HepG2 (cell line): ENCODE measurements at regions not wholly inside any gene's neighbourhood (a gene's known extent, or its start where the extent isn't known, plus 50 kb on each side); places are given as distances from the start of the nearest gene placed in this dataset.

Experiments used
- ATAC-seq: fragments of 200-7000 bp; cut with Tn5 transposase; 3 replicates; pipeline ENCODE4 v1.9.1; 2020; ENCODE audit warnings: mild to moderate bottlenecking, moderate library complexity
- BruUV-seq: library from RNA; stranded (reverse); fragments of 400-500 nt; replicated peaks from 2 replicates; lab custom pipeline; 2021; lab: Mats Ljungman, UMichigan
- CTCF ChIA-PET: fragments of 300-600 bp; formaldehyde crosslinking; extraction: SDS; loops from one replicate; lab custom pipeline; 2021; ENCODE audit warnings: low total read pairs, inconsistent platforms, low intra/inter-chr PET ratio; lab: Yijun Ruan, JAX
- POLR2A ChIA-PET: fragments of 350-600 bp; sonication (Branson Sonifier 250); formaldehyde crosslinking; loops from one replicate; lab custom pipeline; 2020; ENCODE audit warnings: antibody characterized with exemption, inconsistent platforms; lab: Yijun Ruan, JAX
- DNase-seq: peaks from one replicate; pipeline ENCODE4 v3.0.0-alpha.2; 2015; ENCODE audit warnings: low spot score
- FAIRE-seq: peaks from 3 replicates; lab custom pipeline; 2011; peaks lifted over from hg19 to GRCh38; lab: Jason Lieb, UNC
- H2AFZ ChIP-seq: one replicate; pipeline ENCODE4 v1.6.1; 2011; ENCODE audit warnings: low read length, inconsistent platforms
- H3K27ac ChIP-seq: fragments of 300-600 bp; 3 replicates; pipeline ENCODE4 v1.8.0; 2011; ENCODE audit warnings: mixed run types, mild to moderate bottlenecking, mixed read lengths, low read length, inconsistent platforms; ENCODE audit not compliant: insufficient read depth; ENCODE audit errors: extremely low read length
- H3K27me3 ChIP-seq, 2 experiments: fragments of 200-600 bp in 1 of 2; 2 replicates in 1 of 2; 3 replicates in 1 of 2; pipeline versions ENCODE4 v1.6.0 to v1.8.0; 2011; ENCODE audit warnings: low read length in 2 of 2, mild to moderate bottlenecking in 2 of 2, moderate library complexity in 2 of 2, inconsistent platforms in 1 of 2; ENCODE audit not compliant: insufficient read depth in 2 of 2, control insufficient read depth in 1 of 2
- H3K36me3 ChIP-seq, 2 experiments: fragments of 200-600 bp in 1 of 2; replicated peaks in 1 of 2; 2 replicates in 1 of 2; 3 replicates in 1 of 2; pipeline versions ENCODE4 v1.5.1 to v1.8.0; 2011; ENCODE audit warnings: low read length in 2 of 2, inconsistent platforms in 1 of 2; ENCODE audit not compliant: insufficient read depth in 2 of 2, control insufficient read depth in 1 of 2
- H3K4me1 ChIP-seq: 2 replicates; pipeline ENCODE4 v1.5.1; 2012; ENCODE audit warnings: low read length, inconsistent platforms; ENCODE audit not compliant: insufficient read depth
- H3K4me2 ChIP-seq: 2 replicates; pipeline ENCODE4 v1.6.0; 2011; ENCODE audit warnings: low read depth, low read length, inconsistent platforms
- H3K4me3 ChIP-seq, 3 experiments: fragments of 200-600 bp in 1 of 3; sonication (generic), shearing (Covaris generic) in 1 of 3; replicated peaks in 1 of 3; 2 replicates each; pipeline ENCODE4 v1.5.1; 2011 to 2016; ENCODE audit warnings: low read length in 3 of 3, inconsistent platforms in 2 of 3, low read depth in 2 of 3, mild to moderate bottlenecking in 2 of 3, control low read depth in 1 of 3, mixed read lengths in 1 of 3; ENCODE audit not compliant: insufficient read depth in 1 of 3
- H3K79me2 ChIP-seq: one replicate; pipeline ENCODE4 v1.6.1; 2011; ENCODE audit warnings: low read length, inconsistent platforms; ENCODE audit not compliant: insufficient read depth
- H3K9ac ChIP-seq: 2 replicates; pipeline ENCODE4 v1.6.0; 2011; ENCODE audit warnings: mild to moderate bottlenecking, low read depth, low read length, inconsistent platforms; ENCODE audit not compliant: insufficient read depth
- H3K9me3 ChIP-seq: 2 replicates; pipeline ENCODE4 v1.5.1; 2012; ENCODE audit warnings: mild to moderate bottlenecking, low read length
- H4K20me1 ChIP-seq: 2 replicates; pipeline ENCODE4 v1.6.0; 2011; ENCODE audit warnings: inconsistent platforms, mild to moderate bottlenecking, low read length, moderate library complexity; ENCODE audit not compliant: insufficient read depth
- KLF12 ChIP-seq: sonication (generic); formaldehyde crosslinking; IDR thresholded peaks from 2 replicates; pipeline ENCODE4 v1.4.0; 2020; ENCODE audit warnings: missing genetic modification reagents, borderline replicate concordance
- MAFF ChIP-seq: IDR thresholded peaks from 2 replicates; pipeline ENCODE4 v1.6.1; 2011; ENCODE audit warnings: low read depth, low read length, improper control_type of control experiment
- MAFK ChIP-seq, 2 experiments: IDR thresholded peaks in 1 of 2; conservative IDR thresholded peaks in 1 of 2; 2 replicates each; pipeline ENCODE4 v1.6.1; 2011; ENCODE audit warnings: improper control_type of control experiment in 2 of 2, low read length in 2 of 2
- NFE2L2 ChIP-seq: fragments of 150-350 bp; IDR thresholded peaks from 2 replicates; pipeline ENCODE4 v1.6.1; 2014; ENCODE audit warnings: low read length
- NFYB ChIP-seq: sonication (generic); formaldehyde crosslinking; IDR thresholded peaks from 2 replicates; pipeline ENCODE4 v1.4.0; 2020; ENCODE audit warnings: missing genetic modification reagents
- ZBTB1 ChIP-seq: sonication (generic); formaldehyde crosslinking; IDR thresholded peaks from 2 replicates; pipeline ENCODE4 v1.4.0; 2020; ENCODE audit warnings: missing genetic modification reagents, borderline replicate concordance
- ZNF513 ChIP-seq: sonication (generic); formaldehyde crosslinking; conservative IDR thresholded peaks from 2 replicates; pipeline ENCODE4 v1.5.0; 2020; ENCODE audit warnings: missing genetic modification reagents
- WGBS: methylation state at CpG from one replicate; pipeline ENCODE4 v1.1.6; 2017; ENCODE audit warnings: low lambda C conversion rate; 5-methylcytosine and 5-hydroxymethylcytosine counted together
- in situ Hi-C: cut with HindIII; loops from 2 replicates; pipeline ENCODE4 v1.10.0; 2017; ENCODE audit warnings: low pct_unique_long_range_greater_than_20kb; ENCODE audit not compliant: extremely low pct_ligation_motif_present
- intact Hi-C: fragments of 100-400 bp; cut with micrococcal nuclease; formaldehyde crosslinking; loops from one replicate; pipeline ENCODE4 v1.10.0; 2022; ENCODE audit not compliant: unreplicated experiment
- TF ChIP-seq, protein P1 (sequence below): sonication (generic); formaldehyde crosslinking; IDR thresholded peaks from 2 replicates; pipeline ENCODE4 v1.4.0; 2020; ENCODE audit warnings: missing genetic modification reagents

DNA sequence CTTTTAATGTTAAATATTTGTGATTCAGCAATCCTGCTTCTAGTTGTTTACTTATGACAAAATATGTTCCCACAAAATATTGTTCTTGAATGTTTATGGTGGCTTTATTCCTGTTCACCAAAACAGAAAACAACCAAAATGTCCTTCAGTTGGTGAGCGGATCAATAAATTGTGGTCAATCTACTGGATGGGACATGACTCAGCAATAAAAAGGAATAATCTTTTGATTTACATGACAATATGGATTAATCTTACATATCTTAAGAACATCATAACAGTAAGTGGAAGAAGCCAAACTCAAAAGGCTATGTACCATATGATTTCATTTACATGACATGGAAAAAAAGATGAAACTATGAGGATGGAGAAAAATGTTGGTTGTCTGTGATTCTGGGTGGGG is 691.3 kb upstream of the GHITM start:
- ATAC-seq = no peak
- BruUV-seq = no TSS peak

DNA sequence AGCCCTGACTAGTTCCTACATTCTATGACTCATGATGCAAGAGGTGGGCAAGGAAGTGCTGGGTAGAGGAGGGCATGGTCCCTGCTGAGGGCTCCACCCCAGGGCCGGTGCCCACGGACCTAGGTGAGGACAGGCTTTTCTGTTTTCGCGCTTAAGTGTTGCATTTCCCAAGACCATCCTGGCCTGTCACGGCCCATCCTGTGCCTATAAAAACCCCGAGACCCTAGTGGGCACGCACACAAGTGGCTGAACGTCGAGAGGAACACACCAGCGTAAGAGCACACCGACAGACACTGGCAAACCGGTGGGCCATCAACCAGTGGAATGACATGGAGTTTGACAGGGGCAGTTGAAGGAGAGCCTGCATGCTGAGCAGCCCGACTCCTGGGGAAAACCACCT is 680.7 kb upstream of the GHITM start:
- Histone ChIP-seq H3K36me3 (no peaks in the 10 kb centered on the region), H3K4me3 (no peak overlapping the region), H3K9ac (no peak overlapping the region), H3K27ac (no peak overlapping the region), H2AFZ (no peak overlapping the region), H3K79me2 (no peaks in the 10 kb centered on the region), H3K4me1 (no peaks in the 10 kb centered on the region), H3K9me3 (peaks cover 70% of the 10 kb centered on the region), H3K4me2 (no peak overlapping the region), H3K27me3 (no peaks in the 10 kb centered on the region; a peak in 1 of 5 replicates), H4K20me1 (no peaks in the 10 kb centered on the region)
- ChIA-PET CTCF (no interaction called here), POLR2A (no interaction called here)
- in situ Hi-C loops (no loop called here), intact Hi-C loops (no loop called here)
- FAIRE-seq (no peak), ATAC-seq (no peak), DNase-seq (no peak)
- no peak for TF ChIP-seq ZBTB1 (CRISPR knock-in tag)
- no peak for TF ChIP-seq KLF12
- TF ChIP-seq, protein P1, sequence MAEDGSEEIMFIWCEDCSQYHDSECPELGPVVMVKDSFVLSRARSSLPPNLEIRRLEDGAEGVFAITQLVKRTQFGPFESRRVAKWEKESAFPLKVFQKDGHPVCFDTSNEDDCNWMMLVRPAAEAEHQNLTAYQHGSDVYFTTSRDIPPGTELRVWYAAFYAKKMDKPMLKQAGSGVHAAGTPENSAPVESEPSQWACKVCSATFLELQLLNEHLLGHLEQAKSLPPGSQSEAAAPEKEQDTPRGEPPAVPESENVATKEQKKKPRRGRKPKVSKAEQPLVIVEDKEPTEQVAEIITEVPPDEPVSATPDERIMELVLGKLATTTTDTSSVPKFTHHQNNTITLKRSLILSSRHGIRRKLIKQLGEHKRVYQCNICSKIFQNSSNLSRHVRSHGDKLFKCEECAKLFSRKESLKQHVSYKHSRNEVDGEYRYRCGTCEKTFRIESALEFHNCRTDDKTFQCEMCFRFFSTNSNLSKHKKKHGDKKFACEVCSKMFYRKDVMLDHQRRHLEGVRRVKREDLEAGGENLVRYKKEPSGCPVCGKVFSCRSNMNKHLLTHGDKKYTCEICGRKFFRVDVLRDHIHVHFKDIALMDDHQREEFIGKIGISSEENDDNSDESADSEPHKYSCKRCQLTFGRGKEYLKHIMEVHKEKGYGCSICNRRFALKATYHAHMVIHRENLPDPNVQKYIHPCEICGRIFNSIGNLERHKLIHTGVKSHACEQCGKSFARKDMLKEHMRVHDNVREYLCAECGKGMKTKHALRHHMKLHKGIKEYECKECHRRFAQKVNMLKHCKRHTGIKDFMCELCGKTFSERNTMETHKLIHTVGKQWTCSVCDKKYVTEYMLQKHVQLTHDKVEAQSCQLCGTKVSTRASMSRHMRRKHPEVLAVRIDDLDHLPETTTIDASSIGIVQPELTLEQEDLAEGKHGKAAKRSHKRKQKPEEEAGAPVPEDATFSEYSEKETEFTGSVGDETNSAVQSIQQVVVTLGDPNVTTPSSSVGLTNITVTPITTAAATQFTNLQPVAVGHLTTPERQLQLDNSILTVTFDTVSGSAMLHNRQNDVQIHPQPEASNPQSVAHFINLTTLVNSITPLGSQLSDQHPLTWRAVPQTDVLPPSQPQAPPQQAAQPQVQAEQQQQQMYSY (CRISPR knock-in tag) = no peak
- TF ChIP-seq ZNF513 (CRISPR knock-in tag) = no peak
- BruUV-seq = no TSS peak
- 15% methylated on average over 12 of the region's 13 CpGs for WGBS

More for the DNA sequence above, 691.3 kb upstream of the GHITM start:
- Histone ChIP-seq H4K20me1 (no peaks in the 10 kb centered on the region), H3K9me3 (peaks cover 66% of the 10 kb centered on the region), H3K27ac (no peak overlapping the region), H3K4me2 (no peak overlapping the region), H3K9ac (no peak overlapping the region), H3K4me1 (no peaks in the 10 kb centered on the region), H3K36me3 (no peaks in the 10 kb centered on the region), H3K27me3 (no peaks in the 10 kb centered on the region; a peak in 1 of 5 replicates), H3K79me2 (no peaks in the 10 kb centered on the region), H3K4me3 (no peak overlapping the region), H2AFZ (no peak overlapping the region)
- ChIA-PET CTCF (no interaction called here), POLR2A (no interaction called here)
- no peak for TF ChIP-seq NFYB (CRISPR knock-in tag)
- peak; percentile 77 for TF ChIP-seq NFE2L2
- TF ChIP-seq MAFF = peak; percentile 42
- peak; percentile 38 to 69; a peak in 3 of 4 replicates for TF ChIP-seq MAFK (conservative IDR thresholded peaks at IDR 0.05 in 1 of 2, IDR thresholded peaks at IDR 0.05 in 1 of 2; ENCODE audit: low read length in 2 of 2)
- DNase-seq (no peak), FAIRE-seq (no peak)
- in situ Hi-C loops = no loop called here
- WGBS = 65% methylated on average over 1 of the region's 1 CpG
- intact Hi-C loops = no loop called here
